ENCODE measurements at regions not wholly inside any gene's neighbourhood (a gene's known extent, or its start where the extent isn't known, plus 50 kb on each side); places are given as distances from the start of the nearest gene placed in this dataset.
"Not testable (repeated sequence)": the region's sequence is repeated elsewhere in the genome, so short reads cannot be mapped to it uniquely, and the experiment has no call there.

GRCh38 chrY:7317571-7317970 is 406.0 kb upstream of the AMELY start:
- no peak for DNase-seq (ENCODE audit: low read depth in 2 of 2)

GRCh38 chrY:7310482-7311269 is 399.1 kb upstream of the AMELY start:
- DNase-seq (ENCODE audit: low read depth in 2 of 2), result peak in 1 of 2 donors; percentile 60

GRCh38 chrY:7308816-7309215 is 397.3 kb upstream of the AMELY start:
- DNase-seq (ENCODE audit: low read depth in 2 of 2), result no peak

- DNase-seq (ENCODE audit: low read depth in 2 of 2), result no peak
These were observed 390.8 kb upstream of the AMELY start for GRCh38 chrY:7302306-7302705.

- DNase-seq (ENCODE audit: low read depth in 2 of 2), result no peak
These were observed 388.4 kb upstream of the AMELY start for GRCh38 chrY:7299960-7300359.

DNA sequence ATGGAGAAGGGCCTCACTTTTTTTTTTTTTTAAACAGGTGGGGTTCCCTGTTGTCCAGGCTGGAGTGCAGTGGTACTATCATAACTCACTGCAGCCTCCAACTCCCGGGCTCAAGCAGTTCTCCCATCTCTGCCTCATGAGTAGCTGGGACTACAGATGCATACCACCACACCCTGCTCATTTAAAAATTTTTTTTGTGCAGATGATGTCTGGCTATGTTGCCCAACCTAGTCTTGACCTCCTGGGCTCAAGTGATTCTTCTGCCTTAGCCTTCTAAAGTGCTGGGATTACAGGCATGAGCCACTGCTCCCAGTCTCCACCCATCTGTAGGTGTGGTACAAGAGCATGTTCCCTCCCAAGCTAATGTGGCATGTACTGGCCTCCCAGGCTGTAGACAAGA is 380.6 kb upstream of the AMELY start:
- DNase-seq (ENCODE audit: low read depth in 2 of 2), result no peak

- DNase-seq (ENCODE audit: low read depth in 2 of 2), result no peak
These were observed 378.6 kb upstream of the AMELY start for GRCh38 chrY:7289889-7290833.

DNA sequence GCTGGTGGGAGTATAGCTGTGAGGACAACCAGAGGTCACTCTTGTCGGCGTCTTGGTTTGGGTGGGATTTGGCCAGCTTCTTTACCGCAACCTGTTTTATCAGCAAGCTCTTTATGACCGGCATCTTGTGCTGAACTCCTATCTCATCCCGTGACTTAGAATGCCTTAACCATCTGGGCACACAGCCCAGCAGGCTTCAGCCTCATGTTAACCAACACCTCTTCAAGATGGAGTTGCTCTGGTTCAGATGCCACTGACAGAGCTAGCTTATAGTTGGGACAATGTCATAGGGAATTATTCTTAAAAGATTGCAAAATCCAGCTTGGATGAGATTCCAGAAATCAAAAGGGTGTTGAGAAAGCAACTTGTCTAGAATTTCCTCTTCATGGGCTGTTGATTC is 377.1 kb upstream of the AMELY start:
- DNase-seq (ENCODE audit: low read depth in 2 of 2), result no peak

GRCh38 chrY:7287963-7288362 is 376.4 kb upstream of the AMELY start:
- DNase-seq (ENCODE audit: low read depth in 2 of 2), result not testable (repeated sequence)

- no peak for DNase-seq (ENCODE audit: low read depth in 2 of 2)
These were observed 373.8 kb upstream of the AMELY start for GRCh38 chrY:7285388-7285787.

DNA sequence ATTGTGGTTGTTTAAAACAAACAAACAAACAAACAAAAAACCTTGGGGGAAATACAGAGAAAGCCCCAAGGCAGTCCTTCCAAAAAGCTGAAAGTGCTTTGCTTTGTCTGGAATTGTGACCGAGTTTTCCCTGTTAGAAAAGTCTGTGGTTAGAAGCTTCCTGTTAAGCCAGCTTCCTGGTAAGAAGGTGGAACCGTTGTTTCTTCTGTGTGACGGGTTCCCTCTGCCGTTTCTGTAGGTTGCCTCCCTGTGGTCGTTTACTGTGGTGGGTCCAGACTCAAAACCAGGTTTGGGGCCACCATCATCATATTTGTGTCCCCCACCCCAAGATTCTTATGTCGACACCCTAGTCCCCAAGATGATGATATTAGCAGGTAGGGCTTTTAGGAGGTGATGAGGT is 371.4 kb upstream of the AMELY start:
- DNase-seq (ENCODE audit: low read depth in 2 of 2), result no peak

GRCh38 chrY:7280151-7280740 is 368.7 kb upstream of the AMELY start:
- DNase-seq (ENCODE audit: low read depth in 2 of 2), result not testable (repeated sequence)

- DNase-seq (ENCODE audit: low read depth in 2 of 2), result no peak
These were observed 364.2 kb upstream of the AMELY start for GRCh38 chrY:7275751-7276150.

DNA sequence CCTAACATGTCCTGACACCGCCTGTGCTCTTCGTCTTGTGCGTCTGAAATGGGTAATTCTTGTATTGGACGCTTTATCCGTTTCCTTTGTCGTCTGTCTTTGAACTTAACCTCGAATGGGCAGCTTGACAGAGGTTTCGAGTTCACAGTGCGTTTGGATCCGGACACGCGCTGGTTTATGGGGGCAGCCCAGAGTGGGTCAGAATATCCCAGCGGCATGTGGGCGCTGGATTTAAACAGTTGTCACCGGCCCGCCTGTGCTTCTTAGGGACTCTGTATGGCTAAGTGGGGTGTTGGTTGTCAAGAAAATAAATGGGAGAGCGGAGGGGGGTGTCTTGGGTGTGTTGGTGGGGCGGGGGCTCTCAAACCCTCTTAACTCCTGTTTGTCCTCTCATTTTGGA is 363.5 kb upstream of the AMELY start:
- no peak for DNase-seq (ENCODE audit: low read depth in 2 of 2)

DNA sequence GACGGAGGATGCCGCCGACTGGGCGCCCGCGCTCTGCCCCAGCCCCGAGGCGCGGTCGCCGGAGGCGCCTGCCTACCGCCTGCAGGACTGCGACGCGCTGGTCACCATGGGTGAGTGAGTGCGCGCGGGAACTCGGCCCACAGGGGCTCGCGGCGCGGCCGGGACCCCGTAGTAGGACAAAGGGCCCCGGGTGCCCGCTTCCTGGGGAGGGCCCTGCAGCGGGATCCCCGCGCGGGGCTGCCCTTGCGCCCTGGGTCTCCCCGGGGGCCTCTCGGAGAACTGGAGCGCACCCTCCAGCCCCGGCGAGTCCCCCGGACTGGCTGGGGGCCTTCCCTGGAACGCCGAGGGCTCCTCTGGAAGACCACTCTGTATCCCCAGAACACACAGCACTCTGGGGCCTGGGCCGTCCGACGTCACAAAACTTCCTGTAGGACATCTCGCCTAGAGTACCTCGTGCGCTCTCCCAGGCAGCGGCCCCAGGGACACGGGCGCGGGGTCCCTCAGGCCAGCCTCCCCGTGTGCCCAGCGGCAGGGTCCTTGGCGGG is 362.9 kb upstream of the AMELY start:
- no peak for DNase-seq (ENCODE audit: low read depth in 2 of 2)

DNA sequence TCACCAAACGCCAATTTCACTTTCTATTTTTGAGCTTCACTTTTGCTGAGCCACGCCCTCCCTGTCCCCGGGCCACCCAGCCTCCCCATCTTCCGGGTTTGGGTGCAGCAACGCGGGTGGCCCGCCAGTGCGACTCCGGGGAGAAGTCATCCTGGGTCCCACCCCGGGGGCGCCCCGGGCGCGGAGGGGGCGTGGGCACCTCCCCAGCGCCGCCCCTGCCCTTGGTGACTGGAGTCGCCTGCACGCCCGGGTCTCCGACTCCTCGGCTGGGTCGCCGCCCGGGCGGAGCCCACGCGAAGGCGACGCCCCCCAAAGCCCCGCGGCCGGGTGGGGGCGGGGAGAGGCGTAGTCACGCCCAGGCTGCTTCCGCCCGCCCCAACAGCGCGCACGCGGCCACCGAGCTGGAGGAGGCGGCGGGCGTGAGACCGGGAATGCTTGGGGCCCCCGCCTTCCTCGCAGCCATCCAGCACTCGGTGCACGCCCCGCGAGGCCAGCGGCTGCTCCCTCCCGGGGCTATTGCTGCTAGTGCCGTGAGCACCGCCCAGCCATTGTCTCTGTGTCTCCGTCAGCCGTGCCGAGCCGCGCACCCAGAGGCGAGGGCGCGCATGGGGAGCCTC is 362.1 kb upstream of the AMELY start:
- DNase-seq (ENCODE audit: low read depth in 2 of 2), result peak in 1 of 2 donors; percentile 79

- DNase-seq (ENCODE audit: low read depth in 2 of 2), result peak in 1 of 2 donors; percentile 26
These were observed 361.1 kb upstream of the AMELY start for GRCh38 chrY:7272556-7273195.

GRCh38 chrY:7263773-7264172 is 352.2 kb upstream of the AMELY start:
- DNase-seq (ENCODE audit: low read depth in 2 of 2), result no peak

- DNase-seq (ENCODE audit: low read depth in 2 of 2), result no peak
These were observed 351.0 kb upstream of the AMELY start for GRCh38 chrY:7262531-7262930.

DNA sequence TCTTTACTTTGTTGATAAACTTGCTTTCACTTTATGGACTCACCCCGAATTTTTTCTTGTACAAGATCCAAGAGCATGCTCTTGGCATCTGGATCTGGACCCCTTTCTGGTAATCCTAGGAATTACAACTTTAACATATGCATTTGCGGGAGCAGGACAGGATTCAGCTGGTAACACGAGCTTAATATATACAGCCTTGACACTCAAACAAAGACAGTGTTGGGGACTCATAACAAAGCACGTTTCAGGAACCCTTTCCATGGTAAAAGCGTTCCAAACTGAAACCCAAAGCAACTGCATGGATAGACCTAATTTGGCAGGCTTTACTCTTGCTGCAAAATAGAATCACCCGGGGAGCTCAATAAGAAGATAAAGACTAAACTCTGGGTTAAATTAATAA is 349.7 kb upstream of the AMELY start:
- DNase-seq (ENCODE audit: low read depth in 2 of 2), result no peak

GRCh38 chrY:7240101-7240500 is 328.5 kb upstream of the AMELY start:
- DNase-seq (ENCODE audit: low read depth in 2 of 2), result peak in 1 of 2 donors; percentile 20
